Right atrium auricular region (tissue), 2 donors: ENCODE measurements at regions not wholly inside any gene's neighbourhood (a gene's known extent, or its start where the extent isn't known, plus 50 kb on each side); places are given as distances from the start of the nearest gene placed in this dataset.

ENCODE experiments used
- DNase-seq: peaks from one replicate; pipeline ENCODE4 v3.0.0-alpha.2; 2019; ENCODE audit warnings: low spot score
- H3K27ac ChIP-seq, 2 donors: fragments of 200-600 bp; sonication (generic); 1 replicate in 1 of 2; 2 replicates in 1 of 2; pipeline ENCODE4 v1.5.1; 2016 to 2019
- H3K27me3 ChIP-seq, 2 donors: fragments of 200-600 bp; sonication (generic); one replicate each; pipeline versions ENCODE4 v1.5.1 to v1.6.0; 2017 to 2019
- H3K36me3 ChIP-seq: fragments of 200-600 bp; sonication (generic); one replicate; pipeline ENCODE4 v1.5.1; 2016
- H3K4me1 ChIP-seq, 2 donors: fragments of 200-600 bp; sonication (generic); one replicate each; pipeline versions ENCODE4 v1.5.1 to v1.6.0; 2017 to 2019
- H3K4me3 ChIP-seq, 2 donors: fragments of 200-600 bp; sonication (generic); 1 replicate in 1 of 2; 2 replicates in 1 of 2; pipeline ENCODE4 v1.5.1; 2017 to 2019; ENCODE audit warnings: mild to moderate bottlenecking in 1 of 2, moderate library complexity in 1 of 2
- H3K9me3 ChIP-seq, 2 donors: fragments of 200-600 bp; sonication (generic); one replicate each; pipeline ENCODE4 v1.5.1; 2019
- TF ChIP-seq, protein P1 (sequence below), 2 donors: fragments of 200-600 bp; sonication (generic); IDR thresholded peaks; one replicate each; pipeline ENCODE4 v1.5.1; 2019; ENCODE audit warnings: antibody characterized with exemption in 2 of 2

- H3K27ac ChIP-seq: no peak overlapping the region
- H3K27me3 ChIP-seq: no peaks in the 10 kb centered on the region
- H3K4me3 ChIP-seq: no peak overlapping the region
- H3K4me1 ChIP-seq: no peaks in the 10 kb centered on the region
- TF ChIP-seq, protein P1, sequence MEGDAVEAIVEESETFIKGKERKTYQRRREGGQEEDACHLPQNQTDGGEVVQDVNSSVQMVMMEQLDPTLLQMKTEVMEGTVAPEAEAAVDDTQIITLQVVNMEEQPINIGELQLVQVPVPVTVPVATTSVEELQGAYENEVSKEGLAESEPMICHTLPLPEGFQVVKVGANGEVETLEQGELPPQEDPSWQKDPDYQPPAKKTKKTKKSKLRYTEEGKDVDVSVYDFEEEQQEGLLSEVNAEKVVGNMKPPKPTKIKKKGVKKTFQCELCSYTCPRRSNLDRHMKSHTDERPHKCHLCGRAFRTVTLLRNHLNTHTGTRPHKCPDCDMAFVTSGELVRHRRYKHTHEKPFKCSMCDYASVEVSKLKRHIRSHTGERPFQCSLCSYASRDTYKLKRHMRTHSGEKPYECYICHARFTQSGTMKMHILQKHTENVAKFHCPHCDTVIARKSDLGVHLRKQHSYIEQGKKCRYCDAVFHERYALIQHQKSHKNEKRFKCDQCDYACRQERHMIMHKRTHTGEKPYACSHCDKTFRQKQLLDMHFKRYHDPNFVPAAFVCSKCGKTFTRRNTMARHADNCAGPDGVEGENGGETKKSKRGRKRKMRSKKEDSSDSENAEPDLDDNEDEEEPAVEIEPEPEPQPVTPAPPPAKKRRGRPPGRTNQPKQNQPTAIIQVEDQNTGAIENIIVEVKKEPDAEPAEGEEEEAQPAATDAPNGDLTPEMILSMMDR (IDR thresholded peaks at IDR 0.05): no peak
- no peaks in the 10 kb centered on the region for H3K36me3 ChIP-seq
- DNase-seq: no peak
- no peaks in the 10 kb centered on the region for H3K9me3 ChIP-seq
These were observed 176.2 kb upstream of the HDAC4 start for GRCh38 chr2:239576784-239577685.

DNA sequence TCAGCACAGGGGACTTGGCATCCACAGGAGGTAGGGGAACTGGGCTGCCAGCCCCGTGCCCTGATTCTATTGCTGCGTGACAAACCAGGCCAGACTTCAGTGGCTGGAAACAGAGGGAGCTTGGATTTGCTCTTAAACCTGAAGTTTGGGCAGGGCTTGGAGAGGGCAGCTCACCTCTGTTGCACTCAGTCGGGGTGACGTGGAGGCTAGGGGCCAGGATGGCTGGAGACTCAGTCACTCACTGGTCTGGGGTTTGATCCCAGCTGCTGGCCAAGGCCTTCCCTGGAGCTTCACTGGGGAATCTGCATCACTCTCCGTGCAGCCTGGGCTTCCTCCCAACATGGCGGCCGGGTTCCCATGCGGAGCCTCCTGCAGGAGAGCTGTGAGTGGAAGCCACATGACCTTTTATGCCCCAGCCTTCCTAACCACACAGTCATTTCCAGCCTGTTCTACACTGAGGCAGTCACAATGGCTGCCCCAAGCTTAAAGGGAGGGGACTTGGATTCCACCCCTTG is 175.2 kb upstream of the HDAC4 start:
- no peak overlapping the region for H3K4me3 ChIP-seq
- H3K4me1 ChIP-seq: no peaks in the 10 kb centered on the region
- no peaks in the 10 kb centered on the region for H3K36me3 ChIP-seq
- no peaks in the 10 kb centered on the region for H3K9me3 ChIP-seq
- H3K27ac ChIP-seq: no peak overlapping the region
- TF ChIP-seq, protein P1 (IDR thresholded peaks at IDR 0.05): no peak
- no peaks in the 10 kb centered on the region for H3K27me3 ChIP-seq
- DNase-seq: no peak

- Histone ChIP-seq H3K27ac (no peak overlapping the region), H3K4me3 (no peak overlapping the region), H3K4me1 (no peaks in the 10 kb centered on the region), H3K9me3 (no peaks in the 10 kb centered on the region), H3K36me3 (no peaks in the 10 kb centered on the region), H3K27me3 (no peaks in the 10 kb centered on the region)
- DNase-seq: no peak
- TF ChIP-seq, protein P1 (IDR thresholded peaks at IDR 0.05): no peak
These were observed 173.8 kb upstream of the HDAC4 start for GRCh38 chr2:239574434-239575156.

- no peaks in the 10 kb centered on the region for H3K36me3 ChIP-seq
- H3K4me1 ChIP-seq: no peaks in the 10 kb centered on the region
- DNase-seq: no peak
- H3K4me3 ChIP-seq: no peak overlapping the region
- TF ChIP-seq, protein P1 (IDR thresholded peaks at IDR 0.05): no peak
- H3K9me3 ChIP-seq: no peaks in the 10 kb centered on the region
- no peak overlapping the region for H3K27ac ChIP-seq
- H3K27me3 ChIP-seq: no peaks in the 10 kb centered on the region
These were observed 173.2 kb upstream of the HDAC4 start for GRCh38 chr2:239574054-239574433.

GRCh38 chr2:239570971-239571520 is 170.2 kb upstream of the HDAC4 start:
- no peak for DNase-seq
- no peak overlapping the region for H3K27ac ChIP-seq
- no peaks in the 10 kb centered on the region for H3K9me3 ChIP-seq
- H3K27me3 ChIP-seq: no peaks in the 10 kb centered on the region
- TF ChIP-seq, protein P1 (IDR thresholded peaks at IDR 0.05): no peak
- no peak overlapping the region for H3K4me3 ChIP-seq
- H3K36me3 ChIP-seq: no peaks in the 10 kb centered on the region
- H3K4me1 ChIP-seq: no peaks in the 10 kb centered on the region
